Activated naive CD8-positive, alpha-beta T cell treated with anti-CD3 and anti-CD28 coated beads, Interleukin-2, amount 10 ng/mL, durations not matched to agents 7 days and 5 days (primary cell): ENCODE measurements at regions not wholly inside any gene's neighbourhood (a gene's known extent, or its start where the extent isn't known, plus 50 kb on each side); places are given as distances from the start of the nearest gene placed in this dataset.

Experiments
- ATAC-seq: fragments of 150-1000 bp; cut with Tn5 transposase; one replicate; pipeline ENCODE4 v1.10.0; 2021; ENCODE audit warnings: low read depth, moderate library complexity
- POLR2A ChIA-PET: fragments of 350-600 bp; sonication (Branson Sonifier 250); formaldehyde crosslinking; loops from one replicate; lab custom pipeline; 2021; ENCODE audit warnings: antibody characterized with exemption; lab: Charles Lee
- DNase-seq: peaks from one replicate; pipeline ENCODE4 v3.0.0; 2021
- H3K27ac Mint-ChIP-seq: one replicate; pipeline ENCODE4 v1.8.0; 2022; ENCODE audit warnings: mild to moderate bottlenecking, mixed read lengths
- H3K27me3 Mint-ChIP-seq: one replicate; pipeline ENCODE4 v1.8.0; 2022; ENCODE audit warnings: mild to moderate bottlenecking, moderate library complexity, mixed read lengths
- H3K36me3 Mint-ChIP-seq: one replicate; pipeline ENCODE4 v1.8.0; 2021; ENCODE audit warnings: mild to moderate bottlenecking, mixed read lengths
- H3K4me1 Mint-ChIP-seq: one replicate; pipeline ENCODE4 v1.8.0; 2021; ENCODE audit warnings: mixed read lengths
- H3K4me3 Mint-ChIP-seq: one replicate; pipeline ENCODE4 v1.8.0; 2022; ENCODE audit warnings: mild to moderate bottlenecking, moderate library complexity, mixed read lengths
- H3K9me3 Mint-ChIP-seq: one replicate; pipeline ENCODE4 v1.8.0; 2021; ENCODE audit warnings: mixed read lengths

GRCh38 chr22:49599691-49600455 is 227.8 kb downstream of the BRD1 start:
- ATAC-seq = no peak
- POLR2A ChIA-PET = no interaction called here
- peak overlapping the region; percentile 14 for H3K4me3 Mint-ChIP-seq

GRCh38 chr22:49599039-49599438 is 228.6 kb downstream of the BRD1 start:
- H3K27ac Mint-ChIP-seq = no peak overlapping the region
- peaks cover 10% of the 10 kb centered on the region for H3K4me1 Mint-ChIP-seq
- no peak for DNase-seq
- peaks cover 2% of the 10 kb centered on the region for H3K36me3 Mint-ChIP-seq
- no peaks in the 10 kb centered on the region for H3K9me3 Mint-ChIP-seq
- H3K4me3 Mint-ChIP-seq = no peak overlapping the region
- H3K27me3 Mint-ChIP-seq = no peaks in the 10 kb centered on the region
- POLR2A ChIA-PET = no interaction called here
- no peak for ATAC-seq

More at GRCh38 chr22:49599691-49600455, 227.8 kb downstream of the BRD1 start:
- H3K27me3 Mint-ChIP-seq = no peaks in the 10 kb centered on the region
- H3K9me3 Mint-ChIP-seq = peaks cover 8% of the 10 kb centered on the region
- no peak for DNase-seq
- peak overlapping the region; percentile 64 for H3K27ac Mint-ChIP-seq
- peaks cover 9% of the 10 kb centered on the region for H3K36me3 Mint-ChIP-seq
- peaks cover 10% of the 10 kb centered on the region for H3K4me1 Mint-ChIP-seq

- Mint-ChIP-seq H3K27ac (no peak overlapping the region), H3K9me3 (no peaks in the 10 kb centered on the region), H3K4me3 (no peak overlapping the region), H3K4me1 (peaks cover 10% of the 10 kb centered on the region), H3K36me3 (peaks cover 2% of the 10 kb centered on the region), H3K27me3 (no peaks in the 10 kb centered on the region)
- DNase-seq (no peak), ATAC-seq (no peak)
- POLR2A ChIA-PET = no interaction called here
These were observed 229.3 kb downstream of the BRD1 start for GRCh38 chr22:49598338-49598737.

- peaks cover 10% of the 10 kb centered on the region for H3K4me1 Mint-ChIP-seq
- H3K4me3 Mint-ChIP-seq = no peak overlapping the region
- no peaks in the 10 kb centered on the region for H3K9me3 Mint-ChIP-seq
- no peaks in the 10 kb centered on the region for H3K27me3 Mint-ChIP-seq
- POLR2A ChIA-PET = no interaction called here
- DNase-seq (no peak), ATAC-seq (no peak)
- H3K27ac Mint-ChIP-seq = no peak overlapping the region
- H3K36me3 Mint-ChIP-seq = peaks cover 2% of the 10 kb centered on the region
These were observed 230.1 kb downstream of the BRD1 start for GRCh38 chr22:49597428-49598039.

- no peaks in the 10 kb centered on the region for H3K27me3 Mint-ChIP-seq
- no peak overlapping the region for H3K27ac Mint-ChIP-seq
- DNase-seq = no peak
- H3K4me3 Mint-ChIP-seq = no peak overlapping the region
- POLR2A ChIA-PET = no interaction called here
- H3K4me1 Mint-ChIP-seq = peaks cover 2% of the 10 kb centered on the region
- no peaks in the 10 kb centered on the region for H3K9me3 Mint-ChIP-seq
- peaks cover 2% of the 10 kb centered on the region for H3K36me3 Mint-ChIP-seq
- no peak for ATAC-seq
These were observed 232.1 kb downstream of the BRD1 start for GRCh38 chr22:49595465-49596078.

- POLR2A ChIA-PET = no interaction called here
- Mint-ChIP-seq H3K4me1 (no peaks in the 10 kb centered on the region), H3K9me3 (no peaks in the 10 kb centered on the region), H3K27me3 (no peaks in the 10 kb centered on the region), H3K27ac (no peak overlapping the region), H3K36me3 (peaks cover 2% of the 10 kb centered on the region), H3K4me3 (no peak overlapping the region)
- DNase-seq (no peak), ATAC-seq (no peak)
These were observed 233.6 kb downstream of the BRD1 start for GRCh38 chr22:49594078-49594477.

GRCh38 chr22:49593509-49593908 is 234.2 kb downstream of the BRD1 start:
- Mint-ChIP-seq H3K27ac (no peak overlapping the region), H3K36me3 (peaks cover 2% of the 10 kb centered on the region), H3K27me3 (no peaks in the 10 kb centered on the region), H3K9me3 (no peaks in the 10 kb centered on the region), H3K4me3 (no peak overlapping the region), H3K4me1 (no peaks in the 10 kb centered on the region)
- DNase-seq = no peak
- ATAC-seq = no peak
- POLR2A ChIA-PET = no interaction called here

- H3K27me3 Mint-ChIP-seq = no peaks in the 10 kb centered on the region
- H3K27ac Mint-ChIP-seq = no peak overlapping the region
- no peak overlapping the region for H3K4me3 Mint-ChIP-seq
- H3K4me1 Mint-ChIP-seq = no peaks in the 10 kb centered on the region
- POLR2A ChIA-PET = no interaction called here
- no peaks in the 10 kb centered on the region for H3K9me3 Mint-ChIP-seq
- DNase-seq (no peak), ATAC-seq (no peak)
- peaks cover 2% of the 10 kb centered on the region for H3K36me3 Mint-ChIP-seq
These were observed 234.7 kb downstream of the BRD1 start for GRCh38 chr22:49592780-49593501.

- H3K36me3 Mint-ChIP-seq = peaks cover 2% of the 10 kb centered on the region
- H3K4me3 Mint-ChIP-seq = no peak overlapping the region
- DNase-seq (no peak), ATAC-seq (no peak)
- no peak overlapping the region for H3K27ac Mint-ChIP-seq
- H3K4me1 Mint-ChIP-seq = no peaks in the 10 kb centered on the region
- no peaks in the 10 kb centered on the region for H3K9me3 Mint-ChIP-seq
- H3K27me3 Mint-ChIP-seq = no peaks in the 10 kb centered on the region
- POLR2A ChIA-PET = no interaction called here
These were observed 236.7 kb downstream of the BRD1 start for GRCh38 chr22:49590851-49591445.

- DNase-seq = no peak
- Mint-ChIP-seq H3K36me3 (peaks cover 2% of the 10 kb centered on the region), H3K9me3 (no peaks in the 10 kb centered on the region), H3K4me3 (no peak overlapping the region), H3K27me3 (no peaks in the 10 kb centered on the region), H3K4me1 (no peaks in the 10 kb centered on the region), H3K27ac (no peak overlapping the region)
- POLR2A ChIA-PET = no interaction called here
- ATAC-seq = no peak
These were observed 237.3 kb downstream of the BRD1 start for GRCh38 chr22:49590381-49590780.

- DNase-seq (no peak), ATAC-seq (no peak)
- no peaks in the 10 kb centered on the region for H3K27me3 Mint-ChIP-seq
- no peaks in the 10 kb centered on the region for H3K9me3 Mint-ChIP-seq
- H3K36me3 Mint-ChIP-seq = peaks cover 1% of the 10 kb centered on the region
- H3K27ac Mint-ChIP-seq = no peak overlapping the region
- H3K4me1 Mint-ChIP-seq = no peaks in the 10 kb centered on the region
- H3K4me3 Mint-ChIP-seq = no peak overlapping the region
- POLR2A ChIA-PET = no interaction called here
These were observed 237.9 kb downstream of the BRD1 start for GRCh38 chr22:49589811-49590210.

- Mint-ChIP-seq H3K27ac (no peak overlapping the region), H3K9me3 (no peaks in the 10 kb centered on the region), H3K4me1 (no peaks in the 10 kb centered on the region), H3K4me3 (no peak overlapping the region), H3K27me3 (no peaks in the 10 kb centered on the region), H3K36me3 (no peaks in the 10 kb centered on the region)
- POLR2A ChIA-PET = no interaction called here
- no peak for ATAC-seq
- no peak for DNase-seq
These were observed 238.4 kb downstream of the BRD1 start for GRCh38 chr22:49589301-49589700.

- Mint-ChIP-seq H3K4me1 (no peaks in the 10 kb centered on the region), H3K27me3 (no peaks in the 10 kb centered on the region), H3K4me3 (no peak overlapping the region), H3K9me3 (no peaks in the 10 kb centered on the region), H3K36me3 (no peaks in the 10 kb centered on the region), H3K27ac (peak overlapping the region; percentile 38)
- DNase-seq (no peak), ATAC-seq (no peak)
- POLR2A ChIA-PET = no interaction called here
These were observed 238.9 kb downstream of the BRD1 start for GRCh38 chr22:49588739-49589138.
